Right atrium auricular region (tissue), 2 donors: ENCODE measurements at regions not wholly inside any gene's neighbourhood (a gene's known extent, or its start where the extent isn't known, plus 50 kb on each side); places are given as distances from the start of the nearest gene placed in this dataset.
A peak's percentile ranks its signal among the peaks of the same experiment; 100 is the strongest.

Source experiments
- DNase-seq: peaks from one replicate; pipeline ENCODE4 v3.0.0-alpha.2; 2019; ENCODE audit warnings: low spot score
- H3K27ac ChIP-seq, 2 donors: fragments of 200-600 bp; sonication (generic); 1 replicate in 1 of 2; 2 replicates in 1 of 2; pipeline ENCODE4 v1.5.1; 2016 to 2019
- H3K27me3 ChIP-seq, 2 donors: fragments of 200-600 bp; sonication (generic); one replicate each; pipeline versions ENCODE4 v1.5.1 to v1.6.0; 2017 to 2019
- H3K36me3 ChIP-seq: fragments of 200-600 bp; sonication (generic); one replicate; pipeline ENCODE4 v1.5.1; 2016
- H3K4me1 ChIP-seq, 2 donors: fragments of 200-600 bp; sonication (generic); one replicate each; pipeline versions ENCODE4 v1.5.1 to v1.6.0; 2017 to 2019
- H3K4me3 ChIP-seq, 2 donors: fragments of 200-600 bp; sonication (generic); 1 replicate in 1 of 2; 2 replicates in 1 of 2; pipeline ENCODE4 v1.5.1; 2017 to 2019; ENCODE audit warnings: mild to moderate bottlenecking in 1 of 2, moderate library complexity in 1 of 2
- H3K9me3 ChIP-seq, 2 donors: fragments of 200-600 bp; sonication (generic); one replicate each; pipeline ENCODE4 v1.5.1; 2019
- TF ChIP-seq, protein P1 (sequence below), 2 donors: fragments of 200-600 bp; sonication (generic); IDR thresholded peaks; one replicate each; pipeline ENCODE4 v1.5.1; 2019; ENCODE audit warnings: antibody characterized with exemption in 2 of 2

DNA sequence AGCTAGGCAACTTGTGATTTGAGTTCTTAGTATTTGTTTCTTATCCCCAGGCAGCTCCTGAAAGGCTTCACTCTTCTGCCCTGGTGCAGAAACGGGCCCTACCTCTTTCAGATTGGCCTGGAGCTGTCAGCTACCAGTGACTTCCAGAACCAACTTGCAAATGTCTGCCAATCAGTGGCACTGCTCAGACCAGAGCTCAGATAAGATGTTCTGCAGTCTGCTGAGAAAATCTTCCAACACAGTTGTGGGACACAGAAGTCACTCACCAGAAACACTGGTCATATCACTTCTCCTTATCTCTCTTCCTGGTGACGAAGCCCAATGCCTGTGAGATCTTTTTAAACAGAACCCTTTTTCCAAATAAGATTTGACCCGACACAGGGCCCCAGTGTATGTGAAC is 81.9 kb upstream of the DUSP5 start:
- Histone ChIP-seq H3K4me1 (peaks cover 0 to 42% of the 10 kb centered on the region in 2 donors), H3K9me3 (no peaks in the 10 kb centered on the region), H3K36me3 (no peaks in the 10 kb centered on the region), H3K27me3 (no peaks in the 10 kb centered on the region), H3K4me3 (no peak overlapping the region), H3K27ac (peak overlapping the region; percentile 35 to 75)
- no peak for DNase-seq
- TF ChIP-seq, protein P1, sequence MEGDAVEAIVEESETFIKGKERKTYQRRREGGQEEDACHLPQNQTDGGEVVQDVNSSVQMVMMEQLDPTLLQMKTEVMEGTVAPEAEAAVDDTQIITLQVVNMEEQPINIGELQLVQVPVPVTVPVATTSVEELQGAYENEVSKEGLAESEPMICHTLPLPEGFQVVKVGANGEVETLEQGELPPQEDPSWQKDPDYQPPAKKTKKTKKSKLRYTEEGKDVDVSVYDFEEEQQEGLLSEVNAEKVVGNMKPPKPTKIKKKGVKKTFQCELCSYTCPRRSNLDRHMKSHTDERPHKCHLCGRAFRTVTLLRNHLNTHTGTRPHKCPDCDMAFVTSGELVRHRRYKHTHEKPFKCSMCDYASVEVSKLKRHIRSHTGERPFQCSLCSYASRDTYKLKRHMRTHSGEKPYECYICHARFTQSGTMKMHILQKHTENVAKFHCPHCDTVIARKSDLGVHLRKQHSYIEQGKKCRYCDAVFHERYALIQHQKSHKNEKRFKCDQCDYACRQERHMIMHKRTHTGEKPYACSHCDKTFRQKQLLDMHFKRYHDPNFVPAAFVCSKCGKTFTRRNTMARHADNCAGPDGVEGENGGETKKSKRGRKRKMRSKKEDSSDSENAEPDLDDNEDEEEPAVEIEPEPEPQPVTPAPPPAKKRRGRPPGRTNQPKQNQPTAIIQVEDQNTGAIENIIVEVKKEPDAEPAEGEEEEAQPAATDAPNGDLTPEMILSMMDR (IDR thresholded peaks at IDR 0.05), result no peak

DNA sequence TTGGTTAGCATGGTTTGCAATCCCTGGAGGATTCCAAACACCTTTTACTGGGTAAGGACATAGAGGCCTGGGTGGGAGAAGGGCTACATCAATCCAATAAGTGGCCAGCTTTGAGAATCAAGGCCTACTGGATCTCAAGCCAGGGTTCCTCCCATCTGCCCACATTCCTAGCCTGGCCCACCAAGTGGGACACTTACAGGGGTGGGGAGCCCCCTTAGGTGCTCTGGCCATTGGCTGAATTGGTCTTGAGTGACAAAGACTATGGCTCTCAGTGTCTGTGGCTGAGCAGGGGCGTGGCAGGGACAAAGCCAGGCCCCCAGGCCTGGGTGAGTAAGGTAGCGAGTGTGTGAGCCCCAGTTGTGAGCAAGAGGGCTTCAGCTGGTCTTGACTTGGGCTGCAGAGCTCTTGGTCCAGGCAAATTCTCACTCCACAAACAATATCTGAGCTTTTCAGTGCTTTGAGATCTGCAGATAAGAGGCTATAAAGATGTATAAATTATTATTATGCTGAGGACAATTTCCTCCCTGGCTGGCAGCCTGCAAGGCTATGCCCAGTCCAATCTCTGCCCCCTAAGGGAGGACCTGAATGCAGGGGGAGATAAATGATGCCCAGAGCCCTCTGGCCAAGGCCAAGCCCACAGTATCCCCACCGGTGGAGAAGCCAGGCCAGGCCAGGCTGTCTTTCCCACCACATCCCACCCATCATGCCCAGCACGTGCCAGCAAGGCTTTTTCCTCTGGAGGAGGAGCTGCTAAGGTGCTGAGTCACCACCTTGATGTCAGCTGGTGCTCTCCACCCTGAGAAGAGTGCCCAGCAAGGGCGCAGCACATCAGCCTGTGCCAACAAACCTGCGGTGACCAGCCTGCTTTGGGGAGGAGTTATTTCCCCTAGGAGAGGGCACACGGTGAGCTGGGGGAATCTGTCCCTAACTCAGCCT is 80.7 kb upstream of the DUSP5 start:
- H3K27me3 ChIP-seq, result no peaks in the 10 kb centered on the region
- no peaks in the 10 kb centered on the region for H3K36me3 ChIP-seq
- H3K27ac ChIP-seq, result no peak overlapping the region
- H3K4me1 ChIP-seq, result peaks cover 0 to 35% of the 10 kb centered on the region in 2 donors
- H3K4me3 ChIP-seq, result no peak overlapping the region
- no peaks in the 10 kb centered on the region for H3K9me3 ChIP-seq
- TF ChIP-seq, protein P1 (IDR thresholded peaks at IDR 0.05), result no peak
- DNase-seq, result no peak

DNA sequence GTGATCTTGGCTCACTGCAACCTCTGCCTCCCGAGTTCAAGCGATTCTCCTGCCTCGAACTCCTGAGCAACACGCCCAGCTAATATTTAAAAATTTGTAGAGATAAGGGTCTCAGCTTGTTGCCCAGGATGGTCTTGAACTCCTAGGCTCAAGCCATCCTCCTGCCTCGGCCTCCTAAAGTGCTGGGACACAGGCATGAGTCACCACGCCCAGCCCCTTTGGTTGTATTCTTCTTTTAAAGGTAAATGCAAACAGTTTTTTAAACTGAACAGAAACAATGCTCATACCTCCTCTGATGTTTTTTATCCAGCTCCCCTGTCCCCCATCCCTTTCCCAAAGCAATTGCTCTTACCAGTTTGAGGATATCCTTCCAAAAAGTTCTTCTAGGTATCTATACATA is 79.5 kb upstream of the DUSP5 start:
- Histone ChIP-seq H3K27me3 (no peaks in the 10 kb centered on the region), H3K9me3 (no peaks in the 10 kb centered on the region), H3K27ac (no peak overlapping the region), H3K4me3 (no peak overlapping the region), H3K36me3 (no peaks in the 10 kb centered on the region), H3K4me1 (peaks cover 0 to 35% of the 10 kb centered on the region in 2 donors)
- DNase-seq, result no peak
- TF ChIP-seq, protein P1 (IDR thresholded peaks at IDR 0.05), result no peak

GRCh38 chr10:110419265-110419664 is 78.4 kb upstream of the DUSP5 start:
- no peaks in the 10 kb centered on the region for H3K9me3 ChIP-seq
- TF ChIP-seq, protein P1 (IDR thresholded peaks at IDR 0.05), result no peak
- peaks cover 0 to 32% of the 10 kb centered on the region in 2 donors for H3K4me1 ChIP-seq
- no peak overlapping the region for H3K4me3 ChIP-seq
- H3K36me3 ChIP-seq, result no peaks in the 10 kb centered on the region
- no peak overlapping the region for H3K27ac ChIP-seq
- no peak for DNase-seq
- no peaks in the 10 kb centered on the region for H3K27me3 ChIP-seq

DNA sequence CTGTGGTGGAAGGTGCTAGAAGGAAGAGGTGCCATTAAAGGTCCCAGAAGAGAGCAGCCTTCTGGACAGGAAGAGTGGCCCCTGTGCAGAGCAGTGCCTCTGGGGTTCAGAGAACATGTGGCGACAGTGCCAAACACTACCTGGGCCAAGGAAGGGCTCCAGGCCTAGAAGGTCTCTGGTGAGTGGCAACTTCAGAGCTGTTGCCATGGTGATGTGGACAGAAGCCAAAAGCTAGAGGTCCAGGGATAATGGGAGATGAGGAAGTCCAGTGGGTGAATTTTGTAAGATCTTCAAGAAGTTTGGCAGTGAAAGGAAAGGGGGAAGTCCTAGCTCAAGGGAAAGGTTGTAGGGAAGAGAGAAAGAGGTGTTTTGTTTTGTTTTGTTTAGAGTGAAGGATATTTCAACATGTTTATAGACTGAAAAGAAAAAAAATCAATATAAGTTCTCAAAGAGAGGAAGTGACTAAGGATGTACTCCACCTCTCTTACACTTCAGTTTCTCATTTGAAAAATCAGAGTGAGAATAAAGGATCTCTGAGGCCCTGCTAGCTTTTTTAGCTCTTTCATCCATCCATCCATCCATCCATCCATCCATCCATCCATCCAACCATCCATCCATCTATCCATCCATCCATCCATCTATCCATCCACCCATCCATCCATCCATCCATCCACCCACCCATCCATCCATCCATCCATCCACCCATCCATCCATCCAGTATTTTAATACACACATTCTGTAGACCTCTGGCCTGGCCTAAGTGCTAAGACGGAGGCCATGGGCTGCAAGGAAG is 77.1 kb upstream of the DUSP5 start:
- no peak overlapping the region for H3K27ac ChIP-seq
- DNase-seq, result no peak

More for the DNA sequence above, 77.1 kb upstream of the DUSP5 start:
- no peaks in the 10 kb centered on the region for H3K27me3 ChIP-seq
- TF ChIP-seq, protein P1 (IDR thresholded peaks at IDR 0.05), result no peak
- no peaks in the 10 kb centered on the region for H3K36me3 ChIP-seq
- H3K4me3 ChIP-seq, result no peak overlapping the region
- no peaks in the 10 kb centered on the region for H3K9me3 ChIP-seq
- peaks cover 0 to 20% of the 10 kb centered on the region in 2 donors for H3K4me1 ChIP-seq
